ENCODE measurements at regions not wholly inside any gene's neighbourhood (a gene's known extent, or its start where the extent isn't known, plus 50 kb on each side); places are given as distances from the start of the nearest gene placed in this dataset.

- H3K27ac ChIP-seq: no peak overlapping the region
- H3K27me3 ChIP-seq: no peaks in the 10 kb centered on the region
- 43% methylated on average over 4 of the region's 5 CpGs for WGBS (ENCODE audit: insufficient coverage, low coverage, low lambda C conversion rate, missing lambda C conversion rate)
- no peaks in the 10 kb centered on the region for H3K36me3 ChIP-seq
- H3K4me1 ChIP-seq: no peaks in the 10 kb centered on the region
- no peak overlapping the region for H3K4me3 ChIP-seq
- intact Hi-C loops (cut with DNase I): no loop called here
- H3K9me3 ChIP-seq: no peaks in the 10 kb centered on the region
- no peak for DNase-seq
- peak in 1 of 4 donors; percentile 16 for ATAC-seq
- TF ChIP-seq POLR2A (IDR thresholded peaks at IDR 0.05): no peak
- TF ChIP-seq, protein P1, sequence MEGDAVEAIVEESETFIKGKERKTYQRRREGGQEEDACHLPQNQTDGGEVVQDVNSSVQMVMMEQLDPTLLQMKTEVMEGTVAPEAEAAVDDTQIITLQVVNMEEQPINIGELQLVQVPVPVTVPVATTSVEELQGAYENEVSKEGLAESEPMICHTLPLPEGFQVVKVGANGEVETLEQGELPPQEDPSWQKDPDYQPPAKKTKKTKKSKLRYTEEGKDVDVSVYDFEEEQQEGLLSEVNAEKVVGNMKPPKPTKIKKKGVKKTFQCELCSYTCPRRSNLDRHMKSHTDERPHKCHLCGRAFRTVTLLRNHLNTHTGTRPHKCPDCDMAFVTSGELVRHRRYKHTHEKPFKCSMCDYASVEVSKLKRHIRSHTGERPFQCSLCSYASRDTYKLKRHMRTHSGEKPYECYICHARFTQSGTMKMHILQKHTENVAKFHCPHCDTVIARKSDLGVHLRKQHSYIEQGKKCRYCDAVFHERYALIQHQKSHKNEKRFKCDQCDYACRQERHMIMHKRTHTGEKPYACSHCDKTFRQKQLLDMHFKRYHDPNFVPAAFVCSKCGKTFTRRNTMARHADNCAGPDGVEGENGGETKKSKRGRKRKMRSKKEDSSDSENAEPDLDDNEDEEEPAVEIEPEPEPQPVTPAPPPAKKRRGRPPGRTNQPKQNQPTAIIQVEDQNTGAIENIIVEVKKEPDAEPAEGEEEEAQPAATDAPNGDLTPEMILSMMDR (IDR thresholded peaks at IDR 0.05): no peak
These were observed 475.0 kb downstream of the GLRX3 start for GRCh38 chr10:130611239-130611638.

DNA sequence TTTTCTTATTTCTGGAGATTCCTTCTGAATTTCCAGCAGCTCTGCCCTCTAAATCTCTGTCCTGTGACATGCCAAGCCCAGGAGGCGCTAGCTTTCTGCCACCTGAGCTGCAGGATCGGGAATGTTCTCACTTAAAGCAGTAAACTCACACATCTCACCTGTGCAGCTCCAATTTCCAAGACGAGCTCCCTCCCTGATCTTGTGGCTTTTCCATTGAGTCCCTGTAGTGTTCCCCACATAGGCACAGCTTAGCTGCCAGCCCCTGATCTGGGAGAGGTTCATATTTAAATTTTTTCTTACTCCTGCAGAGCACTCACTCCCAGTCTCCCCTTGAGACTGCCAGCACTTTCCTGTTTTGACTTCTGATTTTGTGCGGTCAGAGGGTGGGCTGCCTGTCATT lies 479.3 kb downstream of the GLRX3 start:
- Histone ChIP-seq H3K36me3 (no peaks in the 10 kb centered on the region), H3K4me1 (no peaks in the 10 kb centered on the region), H3K9me3 (no peaks in the 10 kb centered on the region), H3K27me3 (peaks cover 0 to 3% of the 10 kb centered on the region in 2 donors), H3K27ac (no peak overlapping the region), H3K4me3 (no peak overlapping the region)
- TF ChIP-seq, protein P1 (IDR thresholded peaks at IDR 0.05): no peak
- no peak for TF ChIP-seq POLR2A (IDR thresholded peaks at IDR 0.05)
- DNase-seq: no peak
- intact Hi-C loops (cut with DNase I): no loop called here
- ATAC-seq: no peak
- 14% methylated on average over 4 of the region's 4 CpGs for WGBS (ENCODE audit: insufficient coverage, low coverage, low lambda C conversion rate, missing lambda C conversion rate)

- DNase-seq (no peak), ATAC-seq (no peak)
- intact Hi-C loops (cut with DNase I): no loop called here
- no peaks in the 10 kb centered on the region for H3K9me3 ChIP-seq
- H3K4me1 ChIP-seq: no peaks in the 10 kb centered on the region
- H3K36me3 ChIP-seq: no peaks in the 10 kb centered on the region
- WGBS (ENCODE audit: insufficient coverage, low coverage, low lambda C conversion rate, missing lambda C conversion rate): 10% methylated on average over 1 of the region's 1 CpG
- peaks cover 0 to 3% of the 10 kb centered on the region in 2 donors for H3K27me3 ChIP-seq
- no peak overlapping the region for H3K4me3 ChIP-seq
- TF ChIP-seq POLR2A (IDR thresholded peaks at IDR 0.05): no peak
- TF ChIP-seq, protein P1 (IDR thresholded peaks at IDR 0.05): no peak
- H3K27ac ChIP-seq: no peak overlapping the region
These were observed 481.8 kb downstream of the GLRX3 start for GRCh38 chr10:130617985-130618384.

- Histone ChIP-seq H3K36me3 (no peaks in the 10 kb centered on the region), H3K9me3 (no peaks in the 10 kb centered on the region), H3K4me1 (no peaks in the 10 kb centered on the region), H3K27ac (no peak overlapping the region), H3K27me3 (peaks cover 0 to 3% of the 10 kb centered on the region in 2 donors), H3K4me3 (no peak overlapping the region)
- ATAC-seq: no peak
- 59% methylated on average over 2 of the region's 2 CpGs for WGBS (ENCODE audit: insufficient coverage, low coverage, low lambda C conversion rate, missing lambda C conversion rate)
- TF ChIP-seq, protein P1 (IDR thresholded peaks at IDR 0.05): no peak
- TF ChIP-seq POLR2A (IDR thresholded peaks at IDR 0.05): no peak
- intact Hi-C loops (cut with DNase I): no loop called here
- DNase-seq: no peak
These were observed 482.5 kb downstream of the GLRX3 start for GRCh38 chr10:130618647-130619046.

DNA sequence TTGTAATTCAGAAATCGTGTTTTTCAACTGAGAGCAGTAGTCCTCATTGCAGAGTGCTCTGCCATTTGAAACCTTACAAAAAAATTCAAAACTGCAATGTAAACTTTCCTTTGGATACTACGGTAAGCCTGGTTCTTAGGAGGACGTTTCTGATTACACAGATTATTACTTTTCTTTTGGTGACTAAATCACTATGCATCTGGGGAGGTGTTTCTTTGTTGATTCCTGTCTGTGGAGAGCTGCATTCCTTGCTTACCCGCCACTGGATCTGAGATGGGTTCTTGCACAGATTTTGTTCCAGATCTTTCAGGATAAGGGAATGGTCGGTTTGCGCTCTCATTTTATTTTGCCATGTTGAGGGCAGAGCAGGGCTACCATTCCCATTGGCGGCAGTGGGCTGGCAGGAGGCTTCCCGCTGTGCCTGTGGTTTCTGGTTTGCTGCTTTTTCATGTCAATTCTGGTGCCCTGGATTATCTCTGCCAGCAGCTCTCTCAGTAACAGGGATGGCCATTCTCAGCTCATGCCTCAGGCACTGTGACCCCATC lies 485.1 kb downstream of the GLRX3 start:
- no peak for ATAC-seq
- intact Hi-C loops (cut with DNase I): no loop called here

More for the DNA sequence above, 485.1 kb downstream of the GLRX3 start:
- Histone ChIP-seq H3K9me3 (no peaks in the 10 kb centered on the region), H3K4me3 (no peak overlapping the region), H3K4me1 (no peaks in the 10 kb centered on the region), H3K27me3 (peaks cover 0 to 3% of the 10 kb centered on the region in 2 donors), H3K36me3 (no peaks in the 10 kb centered on the region), H3K27ac (no peak overlapping the region)
- no peak for TF ChIP-seq POLR2A (IDR thresholded peaks at IDR 0.05)
- TF ChIP-seq, protein P1 (IDR thresholded peaks at IDR 0.05): no peak
- no peak for DNase-seq
- 47% methylated on average over 8 of the region's 8 CpGs for WGBS (ENCODE audit: insufficient coverage, low coverage, low lambda C conversion rate, missing lambda C conversion rate)

All from right lobe of liver (tissue), 6 donors.